GM21737 (cell line): ENCODE measurements at regions not wholly inside any gene's neighbourhood (a gene's known extent, or its start where the extent isn't known, plus 50 kb on each side); places are given as distances from the start of the nearest gene placed in this dataset.

Experiments
- ATAC-seq: cut with Tn5 transposase; IDR thresholded peaks from one replicate; pipeline ENCODE4 v1.9.1; 2021; ENCODE audit warnings: mild to moderate bottlenecking, moderate library complexity; ENCODE audit not compliant: unreplicated experiment

DNA sequence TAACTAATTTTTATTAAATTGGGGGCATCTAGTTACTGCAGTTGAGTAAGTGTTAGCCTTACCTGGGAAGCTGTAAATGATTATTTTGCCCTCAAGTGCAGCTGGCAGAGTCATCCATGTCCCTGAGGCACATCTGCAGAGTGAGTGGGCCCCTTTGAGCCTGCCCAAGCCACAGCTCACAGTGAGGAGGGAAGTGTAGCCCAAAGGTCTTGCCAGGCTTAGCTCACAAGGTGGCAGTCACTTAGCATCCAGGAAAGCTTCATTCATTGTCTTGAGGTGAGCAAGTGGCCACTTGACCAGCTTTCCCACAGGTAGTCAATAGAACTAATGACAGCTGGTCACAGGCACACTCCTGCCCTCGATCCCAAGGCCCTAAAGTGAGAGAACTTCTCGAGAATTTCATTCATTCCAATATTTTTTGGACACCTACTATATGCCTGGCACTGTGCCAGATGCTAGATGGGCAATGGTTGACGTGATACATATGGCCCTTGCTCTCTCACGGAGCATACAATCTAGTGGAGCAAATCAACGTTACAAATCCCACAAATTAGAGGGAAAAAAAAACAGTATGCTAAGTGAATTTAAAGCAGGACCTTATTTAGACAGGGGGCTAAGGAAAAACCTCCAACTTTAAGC lies 163.3 kb upstream of the IL12A start:
- ATAC-seq, result no peak

DNA sequence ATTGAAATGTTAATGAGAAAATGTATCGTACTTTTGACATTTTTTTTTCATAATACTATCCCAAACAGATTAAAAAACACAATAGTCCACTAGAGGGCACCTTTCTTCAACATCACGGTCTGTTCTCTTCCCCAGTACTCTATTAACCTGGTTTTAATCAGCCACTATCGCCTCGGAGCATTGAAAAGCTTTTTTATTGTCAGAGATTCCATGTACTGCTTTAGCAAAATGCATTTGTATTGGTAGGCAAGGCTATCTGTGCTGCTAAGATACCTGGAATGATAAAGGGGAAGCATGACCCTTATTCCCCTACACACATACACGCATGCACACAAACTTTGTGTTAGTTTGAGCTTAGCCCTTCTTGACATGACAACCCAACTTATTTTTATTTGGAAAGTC lies 160.1 kb upstream of the IL12A start:
- no peak for ATAC-seq

DNA sequence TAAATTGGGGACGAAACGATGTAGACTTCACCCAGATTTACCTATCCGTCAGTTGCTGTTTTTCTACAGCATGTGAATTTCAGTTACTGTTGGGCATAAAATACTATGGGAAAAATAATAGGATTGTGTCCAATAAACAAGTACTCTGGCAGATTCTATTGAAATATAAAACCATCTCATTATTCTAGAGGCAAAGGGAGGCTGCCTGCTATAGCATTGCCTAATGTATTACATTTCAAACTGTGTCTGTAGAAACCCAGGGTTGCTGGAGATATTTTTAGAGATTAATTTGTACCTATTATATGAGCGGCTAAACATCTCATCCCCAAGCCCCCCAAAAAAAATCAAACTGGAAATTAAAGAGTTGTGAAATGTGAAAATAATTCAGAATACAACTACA lies 159.6 kb upstream of the IL12A start:
- ATAC-seq, result no peak

DNA sequence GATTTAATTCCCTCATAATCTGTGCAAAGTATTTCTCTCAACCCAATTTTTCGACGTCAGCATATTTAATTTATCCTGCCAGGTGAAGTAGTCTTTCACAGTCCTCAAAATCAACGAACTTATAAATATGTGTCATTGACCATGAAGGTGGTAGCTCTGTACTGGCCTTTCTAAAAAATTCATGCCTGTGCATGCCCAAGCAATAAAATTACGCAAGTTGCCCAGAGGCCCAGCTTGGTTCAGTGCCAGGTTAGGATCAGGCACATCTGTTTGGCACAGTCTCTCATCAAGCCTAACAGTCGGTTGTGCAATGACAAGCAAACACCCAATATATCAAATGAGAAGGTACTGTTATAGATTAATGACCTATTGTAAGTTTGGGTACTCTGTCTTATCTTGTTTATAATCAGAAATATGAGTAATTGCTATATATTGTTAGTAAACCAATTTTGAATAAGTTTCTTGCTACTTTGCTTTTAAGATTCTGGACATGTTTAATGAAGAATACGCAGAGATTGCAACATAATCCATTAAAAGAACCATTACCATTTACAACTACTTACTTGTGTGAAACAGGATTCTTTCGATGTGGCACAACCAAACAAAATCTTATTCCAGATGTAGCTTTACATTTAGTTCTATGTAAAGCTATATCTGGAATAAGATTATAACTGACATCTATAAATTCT lies 159.0 kb upstream of the IL12A start:
- no peak for ATAC-seq

DNA sequence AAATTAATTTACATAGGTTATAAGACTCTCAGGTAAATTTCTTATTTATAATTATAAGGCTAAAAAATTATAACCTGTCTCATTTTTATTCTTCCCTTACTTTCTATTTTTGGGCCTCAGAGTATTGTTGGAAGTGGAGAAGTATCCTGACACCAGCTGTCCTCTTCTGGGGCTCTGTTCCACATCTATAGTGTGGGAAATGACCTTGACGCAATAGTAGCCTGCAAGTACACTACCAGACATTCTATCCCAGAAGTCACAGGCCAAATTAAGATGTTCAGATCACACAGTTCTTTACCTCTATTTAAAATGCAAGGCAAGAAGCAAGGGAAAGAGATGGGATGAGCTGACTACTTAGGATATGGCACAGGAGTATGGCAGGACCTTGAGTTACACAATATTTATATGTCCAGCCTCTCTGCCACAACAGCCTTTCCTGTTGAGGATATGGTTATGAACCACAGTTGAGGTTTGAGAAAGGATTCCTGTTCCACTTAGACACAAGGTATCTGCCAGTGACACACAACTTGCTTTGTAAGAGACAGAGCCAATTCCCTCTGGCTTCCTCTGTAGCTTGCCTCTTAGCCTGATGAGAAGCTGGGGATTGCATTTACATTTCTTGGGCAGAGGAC lies 158.0 kb upstream of the IL12A start:
- ATAC-seq, result no peak

DNA sequence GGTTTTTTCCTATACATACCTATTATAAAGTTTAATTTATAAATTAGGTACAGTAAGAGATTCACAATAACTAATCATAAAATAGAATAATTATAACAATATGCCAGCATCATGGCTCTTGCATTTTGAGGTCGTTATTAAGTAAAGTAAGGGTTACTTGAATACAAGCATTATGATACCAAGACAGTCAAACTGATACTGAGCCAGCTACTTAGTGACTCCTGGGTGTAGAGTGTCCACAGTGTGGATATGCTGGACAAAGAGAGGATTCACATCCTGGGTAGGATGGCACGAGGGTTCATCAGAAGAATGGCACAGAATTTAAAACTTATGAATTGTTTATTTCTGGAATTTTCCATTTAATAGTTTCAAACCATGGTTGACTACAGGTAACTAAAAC lies 157.2 kb upstream of the IL12A start:
- ATAC-seq, result peak; percentile 38

DNA sequence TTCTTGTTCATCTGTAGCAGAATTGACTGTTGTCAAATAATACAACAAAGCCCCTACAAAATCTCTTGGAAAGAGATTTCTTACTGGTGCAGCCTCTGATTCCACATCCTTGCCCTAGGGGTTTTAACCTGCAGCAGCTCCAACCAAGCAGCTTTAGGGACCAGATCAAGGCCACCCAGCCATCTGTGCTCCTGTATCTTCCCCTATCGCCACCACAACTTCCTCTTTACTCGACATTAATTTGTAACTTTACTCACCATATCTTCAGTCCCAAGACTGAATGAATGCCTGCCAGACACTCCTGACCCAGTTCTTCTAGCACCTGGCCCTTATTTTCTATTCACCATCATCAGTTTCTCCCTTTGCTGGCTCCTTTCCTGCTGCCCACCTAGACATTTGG lies 156.6 kb upstream of the IL12A start:
- peak; percentile 91 for ATAC-seq

DNA sequence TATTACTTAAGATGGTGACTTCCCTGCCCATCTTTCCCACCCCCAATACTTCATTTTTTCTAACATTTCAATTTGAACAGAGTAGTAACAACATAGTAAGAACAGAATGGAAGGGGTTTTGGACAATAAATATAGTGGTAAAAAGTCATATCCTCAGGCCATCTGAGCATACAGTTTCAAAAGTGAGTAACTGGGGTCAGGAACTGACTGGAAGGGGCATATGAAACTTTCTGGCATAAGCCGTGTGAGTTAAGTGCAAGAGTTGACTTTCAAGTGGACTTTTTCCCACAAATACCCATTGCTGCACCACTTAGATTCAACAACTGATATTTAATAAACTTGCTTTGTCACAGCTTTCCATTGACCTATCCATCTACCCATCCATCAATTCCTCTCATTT lies 153.5 kb upstream of the IL12A start:
- no peak for ATAC-seq

DNA sequence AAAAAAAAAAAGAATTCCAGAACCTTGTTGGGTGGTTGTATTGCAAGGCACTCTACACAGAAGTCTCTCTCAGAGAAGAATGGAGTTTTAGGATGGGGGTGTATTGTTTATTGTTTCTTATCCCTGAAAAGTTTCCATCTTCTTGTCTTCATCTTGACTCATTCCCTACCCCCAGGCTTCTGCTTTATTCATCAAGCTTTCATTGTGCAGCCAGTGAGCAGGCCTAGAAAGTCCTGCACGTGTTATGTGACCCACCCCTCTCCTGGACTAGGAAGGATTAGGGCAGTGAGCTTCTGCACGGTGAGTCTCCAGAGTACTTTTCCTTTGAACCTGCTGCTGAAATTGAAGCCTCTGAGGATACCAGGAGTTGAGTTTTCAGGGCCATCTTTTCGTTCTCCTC lies 150.9 kb upstream of the IL12A start:
- ATAC-seq, result no peak

DNA sequence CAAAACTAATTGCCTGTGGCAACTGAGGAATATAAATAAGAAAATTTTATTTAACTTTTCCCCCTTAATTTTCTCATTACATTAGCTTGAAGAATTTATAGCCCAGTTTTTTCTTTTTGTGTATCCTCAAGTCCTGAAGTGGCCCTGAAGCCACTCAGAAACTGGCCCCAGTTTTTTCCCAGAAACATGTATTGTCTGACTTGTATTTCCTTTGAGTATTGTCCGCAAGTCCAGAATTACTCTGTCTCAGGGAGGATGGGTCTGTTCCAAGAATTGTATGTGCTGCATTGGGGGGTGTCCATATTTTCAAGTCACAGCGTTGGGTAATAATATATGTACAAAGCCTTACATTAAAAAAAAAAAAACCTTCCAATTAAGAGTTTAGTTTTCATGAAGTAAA lies 149.7 kb upstream of the IL12A start:
- ATAC-seq, result no peak

DNA sequence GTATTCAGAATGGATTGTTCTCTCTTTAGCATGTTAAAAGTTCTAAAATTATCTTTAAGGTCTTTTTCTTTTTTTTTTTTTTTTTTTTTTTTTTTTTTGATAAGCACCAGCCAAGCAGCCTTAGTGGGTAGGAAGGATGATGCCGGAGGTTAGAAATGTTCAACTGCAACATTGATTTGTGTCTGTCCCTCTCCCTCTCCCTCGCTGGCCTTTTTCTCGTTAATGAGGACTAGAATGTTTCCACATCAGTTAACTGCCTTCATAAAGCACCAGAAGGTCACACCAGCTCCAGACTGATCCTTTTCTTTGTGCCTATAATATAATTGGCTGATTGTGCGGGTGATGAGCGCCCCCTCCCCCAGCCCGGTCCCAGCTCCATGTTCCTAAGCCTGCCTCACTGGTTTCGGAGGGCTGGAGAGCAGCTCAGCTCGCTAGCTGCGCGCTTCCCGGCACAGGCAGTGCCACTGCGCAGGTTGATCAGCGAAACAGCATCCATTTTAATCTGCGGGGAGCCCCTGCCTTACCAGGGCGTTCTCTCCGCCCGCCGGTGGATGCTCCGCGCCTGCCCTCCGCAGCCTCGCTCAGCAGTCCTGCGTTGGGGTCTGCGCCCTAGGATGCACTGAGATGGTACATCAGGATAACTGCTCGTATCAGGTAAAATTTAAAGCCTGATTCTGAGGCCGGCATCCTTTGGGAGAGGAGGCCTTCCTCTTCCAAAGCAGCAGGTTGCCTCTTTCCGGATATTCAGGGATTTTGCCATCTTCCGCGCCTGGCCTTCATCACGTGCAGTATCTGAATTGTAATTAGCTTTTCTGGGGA lies 148.9 kb upstream of the IL12A start, which contains the start of gene SCHIP1:
SCHIP1 (plus strand) TSS at position 301 of the 819 bp plus-strand sequence.
- no peak for ATAC-seq

DNA sequence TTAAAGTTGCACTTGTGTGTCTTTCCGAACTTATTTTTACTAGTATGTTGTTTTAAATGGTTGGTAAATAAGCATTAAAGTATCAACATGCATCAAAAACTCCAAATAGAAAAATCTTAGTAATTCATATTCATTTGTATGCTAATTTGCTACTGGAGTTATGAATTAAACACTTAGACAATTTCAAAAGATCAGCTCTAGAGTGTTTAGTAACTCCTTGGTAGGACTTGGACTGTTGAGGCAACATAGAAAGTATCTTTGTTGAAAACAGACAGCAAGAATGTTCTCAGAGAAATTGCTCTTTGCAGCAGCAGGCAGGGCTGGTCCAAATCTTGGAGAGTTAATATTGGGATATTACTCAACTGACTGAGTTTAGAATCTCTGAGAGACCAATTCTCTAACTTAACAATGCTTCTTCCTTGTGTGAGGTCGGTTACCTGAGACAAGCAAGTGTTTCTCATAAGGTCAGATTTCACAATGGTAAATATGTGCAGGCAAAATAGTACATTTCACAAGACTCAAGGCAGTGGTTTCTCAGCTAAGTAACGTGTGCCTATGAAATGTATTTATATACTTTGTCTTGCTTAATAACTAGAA lies 147.8 kb upstream of the IL12A start:
- ATAC-seq, result no peak

DNA sequence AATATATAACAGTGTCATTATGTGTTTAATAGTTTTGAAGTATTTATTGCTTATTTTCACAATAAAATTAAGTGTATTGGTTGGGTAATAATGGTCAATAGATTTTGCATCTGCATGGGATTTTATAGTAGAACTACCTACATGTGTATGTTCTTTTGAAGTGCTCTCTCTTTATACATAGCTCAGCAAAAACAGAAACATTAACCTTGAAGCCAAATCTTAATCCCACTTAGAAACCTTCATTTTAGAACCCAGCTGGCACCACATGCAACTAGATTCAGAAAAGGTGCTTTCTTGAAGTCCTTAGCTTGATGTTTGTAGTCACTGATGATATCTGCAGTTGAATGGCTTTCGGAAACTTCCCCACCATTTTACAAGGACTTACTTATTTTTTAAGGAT lies 146.9 kb upstream of the IL12A start:
- no peak for ATAC-seq

DNA sequence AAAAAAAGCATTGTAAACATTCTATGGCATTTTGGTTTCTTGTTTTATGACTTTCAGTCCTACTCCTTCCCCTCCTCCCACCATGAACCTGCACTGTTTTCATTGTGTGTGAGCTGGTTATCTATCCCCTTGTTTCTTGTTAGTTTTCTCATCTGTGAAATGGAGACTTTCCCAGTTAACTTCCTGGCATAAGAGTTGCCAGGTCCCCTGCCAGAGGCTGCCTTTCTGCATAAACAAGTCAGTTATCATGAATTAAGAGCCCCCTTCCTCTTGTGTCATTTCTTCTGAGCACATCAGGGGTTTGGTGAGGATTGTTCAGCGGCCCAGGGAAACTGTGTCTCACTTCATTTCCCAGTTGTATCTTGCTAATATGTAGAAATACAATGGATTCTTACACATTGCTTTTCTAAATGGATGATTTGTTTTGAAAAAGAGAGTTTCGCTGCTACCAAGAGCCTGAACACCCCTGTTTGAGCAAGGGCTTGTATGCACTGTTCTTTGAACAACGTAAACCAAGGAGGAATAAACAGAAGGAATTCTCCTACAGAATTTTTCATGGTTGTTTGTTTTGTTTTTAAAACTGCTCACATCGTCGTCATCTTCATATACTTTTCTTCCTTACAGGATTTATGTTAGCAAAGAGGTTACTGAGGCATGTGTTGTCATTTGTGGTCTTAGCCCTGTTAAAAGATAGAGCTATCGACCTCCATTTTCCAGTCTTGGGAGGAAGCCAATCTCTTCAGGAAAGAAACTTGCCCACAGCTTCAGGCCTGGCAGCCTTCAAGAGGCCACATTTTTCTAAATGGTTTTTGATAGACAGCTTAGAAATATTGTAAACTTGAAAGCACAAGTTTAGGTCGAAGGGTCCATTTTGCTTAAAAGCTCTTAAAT lies 144.6 kb upstream of the IL12A start:
- ATAC-seq, result no peak

DNA sequence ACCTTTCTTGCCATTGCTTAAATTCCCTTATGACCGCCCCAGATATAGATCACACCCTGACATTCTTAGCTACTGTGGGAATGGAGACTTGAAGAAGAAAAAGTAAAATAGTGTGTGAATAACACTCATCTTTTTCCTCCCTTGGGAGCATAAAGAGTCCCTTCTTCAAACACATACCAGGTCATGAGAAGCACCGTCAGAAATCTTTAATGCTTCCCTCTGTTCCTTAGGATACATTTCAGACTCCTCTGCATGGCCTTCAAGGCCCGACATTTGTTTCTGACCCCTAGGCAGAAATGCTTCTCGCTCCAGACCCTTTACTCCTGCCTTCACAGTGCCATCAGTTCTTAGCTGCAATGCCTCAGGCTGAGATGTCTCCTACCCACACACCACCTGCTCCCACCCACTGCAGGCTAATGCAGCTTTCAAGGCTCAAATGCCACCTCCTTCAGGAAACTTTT lies 143.8 kb upstream of the IL12A start:
- no peak for ATAC-seq

DNA sequence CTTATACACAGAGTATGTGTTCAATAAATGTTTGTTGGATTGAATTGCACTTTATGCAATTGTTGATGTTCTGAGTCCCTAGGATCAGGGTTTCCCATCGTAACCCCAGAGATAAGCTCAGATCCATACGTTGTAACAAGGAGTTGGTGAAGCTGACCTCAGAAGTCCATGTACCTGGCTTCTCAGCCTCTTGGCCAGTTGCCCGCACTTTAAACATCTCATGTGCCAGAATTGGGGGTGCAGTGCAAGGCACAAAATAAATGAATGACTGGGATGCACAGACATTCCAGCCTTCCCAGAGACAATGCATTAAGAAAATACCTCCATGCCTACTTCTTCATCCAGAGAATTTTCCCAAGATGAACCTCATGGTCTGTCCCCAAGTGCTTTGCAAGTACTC lies 142.9 kb upstream of the IL12A start:
- ATAC-seq, result no peak

DNA sequence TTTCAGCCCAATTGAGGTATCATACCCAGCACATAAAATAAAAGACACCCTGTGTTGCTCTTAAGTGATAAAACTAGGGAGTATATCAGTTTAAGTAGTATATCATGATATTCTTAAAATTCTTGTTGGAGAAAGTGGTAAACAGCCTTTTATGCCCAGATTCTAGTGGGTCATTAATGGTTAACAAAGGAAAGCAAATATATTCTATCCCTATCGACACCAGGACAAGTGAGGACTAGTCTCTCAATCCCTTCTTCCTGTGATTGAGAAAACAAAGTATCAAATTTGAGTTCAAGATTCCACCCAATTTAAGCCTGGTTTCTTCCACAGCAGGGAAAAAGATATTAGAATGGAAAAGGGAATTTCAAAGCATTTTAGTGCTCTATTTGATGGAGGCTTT lies 142.4 kb upstream of the IL12A start:
- no peak for ATAC-seq

DNA sequence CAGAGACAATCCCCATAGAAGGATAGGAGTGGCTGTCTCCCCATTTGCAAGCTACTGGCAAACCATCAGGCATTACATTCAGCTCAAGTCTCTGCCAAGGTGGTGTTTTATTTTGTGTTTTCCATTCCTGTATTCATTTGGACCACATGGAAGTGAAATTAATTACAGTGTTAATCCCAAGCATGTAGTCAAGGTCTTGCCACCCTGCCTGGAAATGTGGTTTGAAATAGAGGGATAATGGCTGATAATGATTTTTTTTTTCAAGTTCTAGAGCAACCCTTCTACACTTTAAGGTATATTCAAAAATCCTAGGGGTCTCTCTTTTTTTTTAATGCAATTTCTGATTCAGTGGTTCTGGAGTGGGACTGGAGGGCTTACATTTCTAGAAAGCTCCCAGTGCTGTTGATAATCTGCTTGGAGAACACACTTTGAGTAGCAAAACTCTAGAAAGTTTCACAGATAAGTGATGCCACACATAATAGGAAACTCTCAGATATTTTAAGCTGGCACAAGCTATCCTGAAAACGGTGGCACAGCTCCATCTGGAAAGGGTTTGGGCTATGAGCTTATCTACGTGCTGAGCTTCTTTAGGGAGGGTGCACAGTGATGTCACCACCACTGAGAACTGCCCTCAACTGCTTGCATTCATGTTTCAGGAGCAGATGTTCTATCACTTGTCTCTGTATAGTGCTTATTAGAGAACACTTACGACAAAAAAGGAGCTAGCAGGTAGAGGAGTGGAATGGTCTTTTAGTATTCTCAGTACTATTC lies 140.1 kb upstream of the IL12A start:
- no peak for ATAC-seq

DNA sequence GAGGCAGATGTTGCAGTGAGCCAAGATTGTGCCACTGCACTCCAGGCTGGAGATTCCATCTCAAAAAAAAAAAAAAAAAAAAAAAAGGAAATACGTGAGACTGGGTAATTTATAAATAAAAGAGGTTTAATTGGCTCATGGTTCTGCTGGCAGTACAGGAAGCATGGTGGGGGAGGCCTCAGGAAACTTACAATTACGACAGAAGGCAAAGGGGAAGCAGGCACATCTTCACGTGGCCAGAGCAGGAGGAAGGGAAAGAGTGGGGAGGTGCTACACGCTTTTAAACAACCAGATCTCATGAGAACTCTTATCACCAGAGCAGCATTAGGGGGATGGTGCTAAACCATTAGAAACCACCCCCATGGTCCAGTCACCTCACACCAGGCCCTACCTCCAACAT lies 138.2 kb upstream of the IL12A start:
- no peak for ATAC-seq
